ENCODE measurements at regions not wholly inside any gene's neighbourhood (a gene's known extent, or its start where the extent isn't known, plus 50 kb on each side); places are given as distances from the start of the nearest gene placed in this dataset.

DNA sequence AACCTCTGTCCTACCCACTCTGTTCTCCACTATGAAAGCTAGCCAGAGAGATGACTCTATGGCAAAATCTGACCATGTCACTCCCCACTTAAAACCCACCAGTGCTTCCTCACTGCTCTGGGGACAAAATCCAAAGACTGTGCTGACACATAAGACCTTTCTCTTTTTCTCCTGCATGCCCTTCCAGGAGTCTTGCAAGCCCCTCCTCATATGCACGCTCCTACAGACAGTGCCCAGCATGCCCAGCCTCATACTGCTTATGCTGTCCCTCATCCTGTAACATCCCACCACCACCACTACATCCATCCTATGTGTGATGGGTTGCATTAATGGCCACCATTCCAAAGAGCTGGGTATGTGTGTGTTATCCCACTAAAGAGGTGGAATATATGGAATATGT lies 118.3 kb downstream of the BUD13 start (continued):
- TF ChIP-seq, protein P1, sequence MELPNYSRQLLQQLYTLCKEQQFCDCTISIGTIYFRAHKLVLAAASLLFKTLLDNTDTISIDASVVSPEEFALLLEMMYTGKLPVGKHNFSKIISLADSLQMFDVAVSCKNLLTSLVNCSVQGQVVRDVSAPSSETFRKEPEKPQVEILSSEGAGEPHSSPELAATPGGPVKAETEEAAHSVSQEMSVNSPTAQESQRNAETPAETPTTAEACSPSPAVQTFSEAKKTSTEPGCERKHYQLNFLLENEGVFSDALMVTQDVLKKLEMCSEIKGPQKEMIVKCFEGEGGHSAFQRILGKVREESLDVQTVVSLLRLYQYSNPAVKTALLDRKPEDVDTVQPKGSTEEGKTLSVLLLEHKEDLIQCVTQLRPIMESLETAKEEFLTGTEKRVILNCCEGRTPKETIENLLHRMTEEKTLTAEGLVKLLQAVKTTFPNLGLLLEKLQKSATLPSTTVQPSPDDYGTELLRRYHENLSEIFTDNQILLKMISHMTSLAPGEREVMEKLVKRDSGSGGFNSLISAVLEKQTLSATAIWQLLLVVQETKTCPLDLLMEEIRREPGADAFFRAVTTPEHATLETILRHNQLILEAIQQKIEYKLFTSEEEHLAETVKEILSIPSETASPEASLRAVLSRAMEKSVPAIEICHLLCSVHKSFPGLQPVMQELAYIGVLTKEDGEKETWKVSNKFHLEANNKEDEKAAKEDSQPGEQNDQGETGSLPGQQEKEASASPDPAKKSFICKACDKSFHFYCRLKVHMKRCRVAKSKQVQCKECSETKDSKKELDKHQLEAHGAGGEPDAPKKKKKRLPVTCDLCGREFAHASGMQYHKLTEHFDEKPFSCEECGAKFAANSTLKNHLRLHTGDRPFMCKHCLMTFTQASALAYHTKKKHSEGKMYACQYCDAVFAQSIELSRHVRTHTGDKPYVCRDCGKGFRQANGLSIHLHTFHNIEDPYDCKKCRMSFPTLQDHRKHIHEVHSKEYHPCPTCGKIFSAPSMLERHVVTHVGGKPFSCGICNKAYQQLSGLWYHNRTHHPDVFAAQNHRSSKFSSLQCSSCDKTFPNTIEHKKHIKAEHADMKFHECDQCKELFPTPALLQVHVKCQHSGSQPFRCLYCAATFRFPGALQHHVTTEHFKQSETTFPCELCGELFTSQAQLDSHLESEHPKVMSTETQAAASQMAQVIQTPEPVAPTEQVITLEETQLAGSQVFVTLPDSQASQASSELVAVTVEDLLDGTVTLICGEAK (IDR thresholded peaks at IDR 0.05) = no peak
- TF ChIP-seq, protein P1 (CRISPR knock-in tag; IDR thresholded peaks at IDR 0.05) = no peak
- TF ChIP-seq SRF (IDR thresholded peaks at IDR 0.05; ENCODE audit: low read depth, low read length) (no peak), YEATS2 (CRISPR knock-in tag; IDR thresholded peaks at IDR 0.05; ENCODE audit: borderline replicate concordance) (no peak), PRMT3 (CRISPR knock-in tag; IDR thresholded peaks at IDR 0.05; ENCODE audit: borderline replicate concordance, low read depth) (no peak), ZNF230 (CRISPR knock-in tag; IDR thresholded peaks at IDR 0.05) (no peak)
- TF ChIP-seq, protein P2, sequence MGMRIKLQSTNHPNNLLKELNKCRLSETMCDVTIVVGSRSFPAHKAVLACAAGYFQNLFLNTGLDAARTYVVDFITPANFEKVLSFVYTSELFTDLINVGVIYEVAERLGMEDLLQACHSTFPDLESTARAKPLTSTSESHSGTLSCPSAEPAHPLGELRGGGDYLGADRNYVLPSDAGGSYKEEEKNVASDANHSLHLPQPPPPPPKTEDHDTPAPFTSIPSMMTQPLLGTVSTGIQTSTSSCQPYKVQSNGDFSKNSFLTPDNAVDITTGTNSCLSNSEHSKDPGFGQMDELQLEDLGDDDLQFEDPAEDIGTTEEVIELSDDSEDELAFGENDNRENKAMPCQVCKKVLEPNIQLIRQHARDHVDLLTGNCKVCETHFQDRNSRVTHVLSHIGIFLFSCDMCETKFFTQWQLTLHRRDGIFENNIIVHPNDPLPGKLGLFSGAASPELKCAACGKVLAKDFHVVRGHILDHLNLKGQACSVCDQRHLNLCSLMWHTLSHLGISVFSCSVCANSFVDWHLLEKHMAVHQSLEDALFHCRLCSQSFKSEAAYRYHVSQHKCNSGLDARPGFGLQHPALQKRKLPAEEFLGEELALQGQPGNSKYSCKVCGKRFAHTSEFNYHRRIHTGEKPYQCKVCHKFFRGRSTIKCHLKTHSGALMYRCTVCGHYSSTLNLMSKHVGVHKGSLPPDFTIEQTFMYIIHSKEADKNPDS (CRISPR knock-in tag; IDR thresholded peaks at IDR 0.05) = no peak

Data from HepG2 (cell line).